ENCODE measurements at regions not wholly inside any gene's neighbourhood (a gene's known extent, or its start where the extent isn't known, plus 50 kb on each side); places are given as distances from the start of the nearest gene placed in this dataset.

- no peak for TF ChIP-seq EGR1 (IDR thresholded peaks at IDR 0.05; ENCODE audit: borderline replicate concordance, low read depth, low read length)
- TF ChIP-seq BCL11A (IDR thresholded peaks at IDR 0.05; ENCODE audit: low read depth in 2 of 2, low read length in 2 of 2) = no peak
- no peak for TF ChIP-seq TBP (IDR thresholded peaks at IDR 0.05; ENCODE audit: low read depth, low read length)
These were observed 711.4 kb upstream of the GALNTL6 start (continued) for GRCh38 chr4:171101845-171102244.
